ENCODE measurements at regions not wholly inside any gene's neighbourhood (a gene's known extent, or its start where the extent isn't known, plus 50 kb on each side); places are given as distances from the start of the nearest gene placed in this dataset.

DNA sequence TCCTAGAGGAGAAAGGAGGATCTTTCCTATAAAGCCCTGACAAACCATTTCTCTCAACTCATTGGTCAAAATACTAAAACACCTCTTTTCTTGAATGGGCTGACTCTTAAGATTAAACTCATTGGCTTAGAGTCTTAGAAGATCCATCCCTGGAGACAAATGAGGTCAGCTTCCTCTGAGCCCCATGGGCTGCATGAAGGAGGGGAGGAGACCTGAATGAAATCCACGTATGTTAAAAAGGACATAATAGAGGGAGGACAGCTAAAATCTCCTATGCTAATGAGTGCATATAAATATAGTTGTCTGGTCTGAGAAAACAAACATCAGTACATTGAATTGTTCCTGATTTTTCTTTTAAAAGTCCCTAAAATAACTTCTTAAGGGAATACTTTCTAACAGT is 255.0 kb downstream of the TBL1XR1 start:
- TF ChIP-seq POLR2AphosphoS5 (IDR thresholded peaks at IDR 0.05; ENCODE audit: borderline replicate concordance, low read depth, low read length) (no peak), EZH2 (IDR thresholded peaks at IDR 0.05) (no peak), FOXP2 (optimal IDR thresholded peaks at IDR 0.05; ENCODE audit: control extremely low read depth, extremely low read length, insufficient read depth) (no peak)
